HepG2 (cell line): ENCODE measurements at regions not wholly inside any gene's neighbourhood (a gene's known extent, or its start where the extent isn't known, plus 50 kb on each side); places are given as distances from the start of the nearest gene placed in this dataset.

ENCODE experiments used
- FOXJ3 ChIP-seq: sonication (generic); formaldehyde crosslinking; IDR thresholded peaks from 2 replicates; pipeline ENCODE4 v1.4.0; 2020; ENCODE audit warnings: missing genetic modification reagents, mild to moderate bottlenecking, borderline replicate concordance
- LCORL ChIP-seq, 2 experiments: fragments of 450-650 bp in 1 of 2; sonication (generic) in 1 of 2; formaldehyde crosslinking in 1 of 2; IDR thresholded peaks; 2 replicates each; pipeline versions ENCODE4 v1.5.0 to v1.6.1; 2017 to 2020; ENCODE audit warnings: antibody characterized with exemption in 1 of 2, missing genetic modification reagents in 1 of 2
- NR2F1 ChIP-seq, 2 experiments: fragments of 450-650 bp in 1 of 2; formaldehyde crosslinking in 1 of 2; IDR thresholded peaks; 2 replicates each; pipeline versions ENCODE4 v1.5.0 to v1.6.1; 2016 to 2020; ENCODE audit warnings: mild to moderate bottlenecking in 1 of 2, missing compliant biosample characterization in 1 of 2, missing genetic modification reagents in 1 of 2, moderate library complexity in 1 of 2
- NR3C1 ChIP-seq: sonication (generic); formaldehyde crosslinking; IDR thresholded peaks from 2 replicates; pipeline ENCODE4 v1.4.0; 2020; ENCODE audit warnings: missing genetic modification reagents
- RAD51 ChIP-seq: fragments of 450-650 bp; IDR thresholded peaks from 2 replicates; pipeline ENCODE4 v1.6.1; 2016; ENCODE audit warnings: borderline replicate concordance
- SIX1 ChIP-seq: sonication (generic); formaldehyde crosslinking; IDR thresholded peaks from 2 replicates; pipeline ENCODE4 v1.4.0; 2020; ENCODE audit warnings: missing genetic modification reagents, borderline replicate concordance
- SMARCC2 ChIP-seq: fragments of 450-650 bp; IDR thresholded peaks from 2 replicates; pipeline ENCODE4 v1.6.1; 2017; ENCODE audit warnings: antibody characterized with exemption, mild to moderate bottlenecking
- SOX6 ChIP-seq, 2 experiments: fragments of 450-650 bp in 1 of 2; sonication (generic) in 1 of 2; formaldehyde crosslinking in 1 of 2; IDR thresholded peaks; 2 replicates each; pipeline versions ENCODE4 v1.4.0 to v1.6.1; 2017 to 2020; ENCODE audit warnings: antibody characterized with exemption in 1 of 2, mild to moderate bottlenecking in 1 of 2, missing genetic modification reagents in 1 of 2
- SPEN ChIP-seq: sonication (generic); formaldehyde crosslinking; IDR thresholded peaks from 2 replicates; pipeline ENCODE4 v1.5.1; 2020; ENCODE audit warnings: low read depth, mild to moderate bottlenecking, missing genetic modification reagents
- YY1 ChIP-seq: IDR thresholded peaks from 2 replicates; pipeline ENCODE4 v1.6.1; 2011; ENCODE audit warnings: low read length, low read depth, moderate library complexity, mild to moderate bottlenecking; ENCODE audit not compliant: insufficient read depth, insufficient replicate concordance
- ZNF530 ChIP-seq: sonication (generic); formaldehyde crosslinking; IDR thresholded peaks from 2 replicates; pipeline ENCODE4 v1.5.0; 2020; ENCODE audit warnings: low read depth, mild to moderate bottlenecking, missing genetic modification reagents
- ZNF607 ChIP-seq: sonication (generic); formaldehyde crosslinking; IDR thresholded peaks from 2 replicates; pipeline ENCODE4 v1.5.1; 2020; ENCODE audit warnings: missing genetic modification reagents, mild to moderate bottlenecking, borderline replicate concordance
- ZNF775 ChIP-seq: sonication (generic); formaldehyde crosslinking; IDR thresholded peaks from 2 replicates; pipeline ENCODE4 v1.4.0; 2020; ENCODE audit warnings: missing genetic modification reagents, mild to moderate bottlenecking, moderate library complexity, borderline replicate concordance
- TF ChIP-seq, protein P1 (sequence below): IDR thresholded peaks from 2 replicates; pipeline ENCODE4 v1.6.1; 2016; ENCODE audit warnings: missing compliant biosample characterization, missing genetic modification reagents, borderline replicate concordance
- TF ChIP-seq, protein P2 (sequence below): sonication (generic); formaldehyde crosslinking; IDR thresholded peaks from 2 replicates; pipeline ENCODE4 v1.4.0; 2020; ENCODE audit warnings: mild to moderate bottlenecking, missing genetic modification reagents
- TF ChIP-seq, protein P3 (sequence below): IDR thresholded peaks from 2 replicates; pipeline ENCODE4 v1.6.1; 2018; ENCODE audit warnings: missing genetic modification reagents
- TF ChIP-seq, protein P4 (sequence below): sonication (generic); formaldehyde crosslinking; IDR thresholded peaks from 2 replicates; pipeline ENCODE4 v1.8.1; 2023; ENCODE audit warnings: mild to moderate bottlenecking, missing genetic modification reagents
- TF ChIP-seq, protein P5 (sequence below): IDR thresholded peaks from 2 replicates; pipeline ENCODE4 v1.6.1; 2016; ENCODE audit warnings: low read depth
- TF ChIP-seq, protein P6 (sequence below): sonication (generic); formaldehyde crosslinking; conservative IDR thresholded peaks from 2 replicates; pipeline ENCODE4 v1.8.0; 2022; ENCODE audit warnings: mild to moderate bottlenecking, moderate library complexity, missing genetic modification reagents

DNA sequence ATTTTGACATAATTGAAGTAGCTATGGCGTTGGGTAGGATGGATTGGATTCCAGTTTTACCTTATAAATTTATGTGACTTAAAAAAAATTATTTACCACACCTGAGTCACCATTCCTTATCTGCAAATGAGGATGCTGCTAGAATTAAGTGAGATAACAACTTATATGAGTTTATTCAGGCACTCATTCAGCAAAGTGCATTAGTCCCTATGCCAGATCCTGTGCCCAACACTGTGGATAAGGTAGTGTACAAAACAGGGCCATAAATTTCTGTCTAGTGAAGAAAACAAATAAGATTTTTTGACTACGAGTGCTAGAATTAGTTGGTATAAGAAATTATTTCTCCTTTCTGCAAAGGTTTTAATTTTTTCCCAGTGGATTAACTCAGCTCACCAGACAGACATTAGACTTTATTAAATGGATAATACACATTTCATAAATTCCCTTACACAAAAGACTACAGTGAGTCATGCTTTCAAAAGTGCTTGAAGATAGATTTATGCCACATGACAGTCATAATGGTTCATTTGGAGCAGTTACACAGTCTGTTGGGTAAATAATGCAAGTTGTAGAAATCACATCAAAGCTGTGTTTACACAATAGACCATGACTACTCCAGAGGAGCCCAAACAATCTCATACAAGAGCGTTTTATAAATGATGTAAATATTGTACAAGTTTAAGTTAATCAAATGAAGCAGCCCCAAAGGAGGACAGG lies 129.9 kb upstream of the TGFBR2 start (continued):
- TF ChIP-seq, protein P1, sequence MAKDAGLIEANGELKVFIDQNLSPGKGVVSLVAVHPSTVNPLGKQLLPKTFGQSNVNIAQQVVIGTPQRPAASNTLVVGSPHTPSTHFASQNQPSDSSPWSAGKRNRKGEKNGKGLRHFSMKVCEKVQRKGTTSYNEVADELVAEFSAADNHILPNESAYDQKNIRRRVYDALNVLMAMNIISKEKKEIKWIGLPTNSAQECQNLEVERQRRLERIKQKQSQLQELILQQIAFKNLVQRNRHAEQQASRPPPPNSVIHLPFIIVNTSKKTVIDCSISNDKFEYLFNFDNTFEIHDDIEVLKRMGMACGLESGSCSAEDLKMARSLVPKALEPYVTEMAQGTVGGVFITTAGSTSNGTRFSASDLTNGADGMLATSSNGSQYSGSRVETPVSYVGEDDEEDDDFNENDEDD = no peak
- TF ChIP-seq, protein P2, sequence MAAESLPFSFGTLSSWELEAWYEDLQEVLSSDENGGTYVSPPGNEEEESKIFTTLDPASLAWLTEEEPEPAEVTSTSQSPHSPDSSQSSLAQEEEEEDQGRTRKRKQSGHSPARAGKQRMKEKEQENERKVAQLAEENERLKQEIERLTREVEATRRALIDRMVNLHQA (CRISPR knock-in tag) = no peak
- TF ChIP-seq ZNF530 (CRISPR knock-in tag) = no peak
- TF ChIP-seq NR2F1 (CRISPR knock-in tag; IDR thresholded peaks at IDR 0.05) = no peak
- TF ChIP-seq ZNF775 = no peak
- TF ChIP-seq FOXJ3 (CRISPR knock-in tag) = 0 out of 2 replicates have a peak, but pooled peaks have one; percentile 28
- TF ChIP-seq LCORL (IDR thresholded peaks at IDR 0.05) = no peak
- no peak for TF ChIP-seq LCORL (CRISPR knock-in tag; IDR thresholded peaks at IDR 0.05)
- no peak for TF ChIP-seq NR3C1 (CRISPR knock-in tag)
- TF ChIP-seq, protein P3, sequence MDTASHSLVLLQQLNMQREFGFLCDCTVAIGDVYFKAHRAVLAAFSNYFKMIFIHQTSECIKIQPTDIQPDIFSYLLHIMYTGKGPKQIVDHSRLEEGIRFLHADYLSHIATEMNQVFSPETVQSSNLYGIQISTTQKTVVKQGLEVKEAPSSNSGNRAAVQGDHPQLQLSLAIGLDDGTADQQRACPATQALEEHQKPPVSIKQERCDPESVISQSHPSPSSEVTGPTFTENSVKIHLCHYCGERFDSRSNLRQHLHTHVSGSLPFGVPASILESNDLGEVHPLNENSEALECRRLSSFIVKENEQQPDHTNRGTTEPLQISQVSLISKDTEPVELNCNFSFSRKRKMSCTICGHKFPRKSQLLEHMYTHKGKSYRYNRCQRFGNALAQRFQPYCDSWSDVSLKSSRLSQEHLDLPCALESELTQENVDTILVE = no peak
- TF ChIP-seq SIX1 (CRISPR knock-in tag) = no peak; the same call in 1 of the 2 replicates
- TF ChIP-seq YY1 = no peak
- no peak for TF ChIP-seq RAD51
- TF ChIP-seq, protein P4, sequence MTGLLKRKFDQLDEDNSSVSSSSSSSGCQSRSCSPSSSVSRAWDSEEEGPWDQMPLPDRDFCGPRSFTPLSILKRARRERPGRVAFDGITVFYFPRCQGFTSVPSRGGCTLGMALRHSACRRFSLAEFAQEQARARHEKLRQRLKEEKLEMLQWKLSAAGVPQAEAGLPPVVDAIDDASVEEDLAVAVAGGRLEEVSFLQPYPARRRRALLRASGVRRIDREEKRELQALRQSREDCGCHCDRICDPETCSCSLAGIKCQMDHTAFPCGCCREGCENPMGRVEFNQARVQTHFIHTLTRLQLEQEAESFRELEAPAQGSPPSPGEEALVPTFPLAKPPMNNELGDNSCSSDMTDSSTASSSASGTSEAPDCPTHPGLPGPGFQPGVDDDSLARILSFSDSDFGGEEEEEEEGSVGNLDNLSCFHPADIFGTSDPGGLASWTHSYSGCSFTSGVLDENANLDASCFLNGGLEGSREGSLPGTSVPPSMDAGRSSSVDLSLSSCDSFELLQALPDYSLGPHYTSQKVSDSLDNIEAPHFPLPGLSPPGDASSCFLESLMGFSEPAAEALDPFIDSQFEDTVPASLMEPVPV (CRISPR knock-in tag) = no peak
- no peak for TF ChIP-seq SOX6 (IDR thresholded peaks at IDR 0.05)
- peak; percentile 62; the same call in 1 of the 2 replicates for TF ChIP-seq SOX6 (CRISPR knock-in tag; IDR thresholded peaks at IDR 0.05)
- TF ChIP-seq, protein P5, sequence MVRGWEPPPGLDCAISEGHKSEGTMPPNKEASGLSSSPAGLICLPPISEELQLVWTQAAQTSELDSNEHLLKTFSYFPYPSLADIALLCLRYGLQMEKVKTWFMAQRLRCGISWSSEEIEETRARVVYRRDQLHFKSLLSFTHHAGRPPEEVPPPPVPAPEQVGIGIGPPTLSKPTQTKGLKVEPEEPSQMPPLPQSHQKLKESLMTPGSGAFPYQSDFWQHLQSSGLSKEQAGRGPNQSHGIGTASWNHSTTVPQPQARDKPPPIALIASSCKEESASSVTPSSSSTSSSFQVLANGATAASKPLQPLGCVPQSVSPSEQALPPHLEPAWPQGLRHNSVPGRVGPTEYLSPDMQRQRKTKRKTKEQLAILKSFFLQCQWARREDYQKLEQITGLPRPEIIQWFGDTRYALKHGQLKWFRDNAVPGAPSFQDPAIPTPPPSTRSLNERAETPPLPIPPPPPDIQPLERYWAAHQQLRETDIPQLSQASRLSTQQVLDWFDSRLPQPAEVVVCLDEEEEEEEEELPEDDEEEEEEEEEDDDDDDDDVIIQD (CRISPR knock-in tag) = peak; percentile 59; the same call in 1 of the 2 replicates
- no peak for TF ChIP-seq SMARCC2
- no peak for TF ChIP-seq SPEN (CRISPR knock-in tag)
- TF ChIP-seq, protein P6, sequence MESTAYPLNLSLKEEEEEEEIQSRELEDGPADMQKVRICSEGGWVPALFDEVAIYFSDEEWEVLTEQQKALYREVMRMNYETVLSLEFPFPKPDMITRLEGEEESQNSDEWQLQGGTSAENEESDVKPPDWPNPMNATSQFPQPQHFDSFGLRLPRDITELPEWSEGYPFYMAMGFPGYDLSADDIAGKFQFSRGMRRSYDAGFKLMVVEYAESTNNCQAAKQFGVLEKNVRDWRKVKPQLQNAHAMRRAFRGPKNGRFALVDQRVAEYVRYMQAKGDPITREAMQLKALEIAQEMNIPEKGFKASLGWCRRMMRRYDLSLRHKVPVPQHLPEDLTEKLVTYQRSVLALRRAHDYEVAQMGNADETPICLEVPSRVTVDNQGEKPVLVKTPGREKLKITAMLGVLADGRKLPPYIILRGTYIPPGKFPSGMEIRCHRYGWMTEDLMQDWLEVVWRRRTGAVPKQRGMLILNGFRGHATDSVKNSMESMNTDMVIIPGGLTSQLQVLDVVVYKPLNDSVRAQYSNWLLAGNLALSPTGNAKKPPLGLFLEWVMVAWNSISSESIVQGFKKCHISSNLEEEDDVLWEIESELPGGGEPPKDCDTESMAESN (CRISPR knock-in tag) = no peak
- no peak for TF ChIP-seq ZNF607
